Smooth muscle cell (in vitro differentiated cells): ENCODE measurements at regions not wholly inside any gene's neighbourhood (a gene's known extent, or its start where the extent isn't known, plus 50 kb on each side); places are given as distances from the start of the nearest gene placed in this dataset.

Source experiments
- DNase-seq: peaks from one replicate; lab custom pipeline; 2025; ENCODE audit not compliant: unreplicated experiment; lab: John Stamatoyannopoulos, UW
- H2AFZ ChIP-seq: fragments of 200-600 bp; sonication (generic); 2 replicates; pipeline ENCODE4 v1.6.0; 2016; ENCODE audit warnings: antibody characterized with exemption, low read depth, mild to moderate bottlenecking
- H3F3A ChIP-seq: fragments of 200-600 bp; sonication (generic); 2 replicates; pipeline ENCODE4 v1.6.0; 2017; ENCODE audit warnings: antibody characterized with exemption, low read depth
- H3K27ac ChIP-seq: fragments of 200-600 bp; sonication (generic); 2 replicates; pipeline ENCODE4 v1.5.1; 2016; ENCODE audit warnings: low read depth, mild to moderate bottlenecking
- H3K27me3 ChIP-seq: fragments of 200-600 bp; sonication (generic); 2 replicates; pipeline ENCODE4 v1.6.1; 2016; ENCODE audit warnings: low read depth, mild to moderate bottlenecking
- H3K36me3 ChIP-seq: fragments of 200-600 bp; sonication (generic); 2 replicates; pipeline ENCODE4 v1.5.1; 2016; ENCODE audit warnings: low read depth
- H3K4me1 ChIP-seq: fragments of 200-600 bp; sonication (generic); 2 replicates; pipeline ENCODE4 v1.5.1; 2016; ENCODE audit warnings: low read depth
- H3K4me2 ChIP-seq: fragments of 200-600 bp; sonication (generic); 2 replicates; pipeline ENCODE4 v1.6.0; 2016; ENCODE audit warnings: mild to moderate bottlenecking
- H3K4me3 ChIP-seq: fragments of 200-600 bp; sonication (generic); 2 replicates; pipeline ENCODE4 v1.5.1; 2016; ENCODE audit warnings: mild to moderate bottlenecking
- H3K79me2 ChIP-seq: fragments of 200-600 bp; sonication (generic); 2 replicates; pipeline ENCODE4 v1.6.0; 2016; ENCODE audit warnings: low read depth, mild to moderate bottlenecking
- H3K9ac ChIP-seq: fragments of 200-600 bp; sonication (generic); 2 replicates; pipeline ENCODE4 v1.6.0; 2016; ENCODE audit warnings: low read depth
- H3K9me3 ChIP-seq: fragments of 200-600 bp; sonication (generic); replicated peaks from 2 replicates; pipeline ENCODE4 v1.5.1; 2016; ENCODE audit warnings: low read depth
- H4K20me1 ChIP-seq: fragments of 200-600 bp; sonication (generic); 2 replicates; pipeline ENCODE4 v1.6.0; 2016; ENCODE audit warnings: low read depth
- WGBS: methylation state at CpG from one replicate; pipeline ENCODE4 v1.1.7; 2016; ENCODE audit warnings: low lambda C conversion rate; 5-methylcytosine and 5-hydroxymethylcytosine counted together
- TF ChIP-seq, protein P1 (sequence below): fragments of 200-600 bp; sonication (generic); IDR thresholded peaks from 2 replicates; pipeline ENCODE4 v1.5.1; 2017; ENCODE audit warnings: borderline replicate concordance, mild to moderate bottlenecking, antibody characterized with exemption; ENCODE audit not compliant: insufficient read depth, poor library complexity, severe bottlenecking

DNA sequence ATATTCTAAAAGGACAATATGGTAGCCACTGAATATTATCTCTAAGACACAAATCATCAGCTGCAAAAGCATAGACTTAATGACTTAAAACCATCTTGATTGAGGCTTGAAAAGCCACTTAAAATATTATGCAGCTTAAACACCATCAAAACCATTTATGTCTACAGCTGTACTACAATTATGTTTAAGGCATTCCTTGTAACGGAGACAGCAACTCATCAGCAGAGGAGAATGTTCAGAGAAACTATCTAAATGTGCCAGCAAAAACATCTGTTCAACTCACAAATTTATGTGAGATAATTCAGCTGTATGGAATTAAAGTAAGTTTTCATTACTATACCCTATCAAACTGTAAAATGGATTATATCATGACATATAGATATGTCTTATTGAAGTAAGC, 147.9 kb upstream of the CTSO start:
- Histone ChIP-seq H2AFZ (peak overlapping the region; percentile 59), H3K27ac (peak overlapping the region; percentile 22), H3K4me2 (peak overlapping the region; percentile 15), H4K20me1 (no peaks in the 10 kb centered on the region), H3K79me2 (no peaks in the 10 kb centered on the region), H3K36me3 (no peaks in the 10 kb centered on the region), H3K27me3 (no peaks in the 10 kb centered on the region), H3K9ac (no peak overlapping the region), H3K9me3 (no peaks in the 10 kb centered on the region), H3F3A (no peaks in the 10 kb centered on the region), H3K4me1 (no peaks in the 10 kb centered on the region), H3K4me3 (no peak overlapping the region)
- 42% methylated on average over 1 of the region's 1 CpG for WGBS
- no peak for DNase-seq
- TF ChIP-seq, protein P1, sequence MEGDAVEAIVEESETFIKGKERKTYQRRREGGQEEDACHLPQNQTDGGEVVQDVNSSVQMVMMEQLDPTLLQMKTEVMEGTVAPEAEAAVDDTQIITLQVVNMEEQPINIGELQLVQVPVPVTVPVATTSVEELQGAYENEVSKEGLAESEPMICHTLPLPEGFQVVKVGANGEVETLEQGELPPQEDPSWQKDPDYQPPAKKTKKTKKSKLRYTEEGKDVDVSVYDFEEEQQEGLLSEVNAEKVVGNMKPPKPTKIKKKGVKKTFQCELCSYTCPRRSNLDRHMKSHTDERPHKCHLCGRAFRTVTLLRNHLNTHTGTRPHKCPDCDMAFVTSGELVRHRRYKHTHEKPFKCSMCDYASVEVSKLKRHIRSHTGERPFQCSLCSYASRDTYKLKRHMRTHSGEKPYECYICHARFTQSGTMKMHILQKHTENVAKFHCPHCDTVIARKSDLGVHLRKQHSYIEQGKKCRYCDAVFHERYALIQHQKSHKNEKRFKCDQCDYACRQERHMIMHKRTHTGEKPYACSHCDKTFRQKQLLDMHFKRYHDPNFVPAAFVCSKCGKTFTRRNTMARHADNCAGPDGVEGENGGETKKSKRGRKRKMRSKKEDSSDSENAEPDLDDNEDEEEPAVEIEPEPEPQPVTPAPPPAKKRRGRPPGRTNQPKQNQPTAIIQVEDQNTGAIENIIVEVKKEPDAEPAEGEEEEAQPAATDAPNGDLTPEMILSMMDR: no peak

DNA sequence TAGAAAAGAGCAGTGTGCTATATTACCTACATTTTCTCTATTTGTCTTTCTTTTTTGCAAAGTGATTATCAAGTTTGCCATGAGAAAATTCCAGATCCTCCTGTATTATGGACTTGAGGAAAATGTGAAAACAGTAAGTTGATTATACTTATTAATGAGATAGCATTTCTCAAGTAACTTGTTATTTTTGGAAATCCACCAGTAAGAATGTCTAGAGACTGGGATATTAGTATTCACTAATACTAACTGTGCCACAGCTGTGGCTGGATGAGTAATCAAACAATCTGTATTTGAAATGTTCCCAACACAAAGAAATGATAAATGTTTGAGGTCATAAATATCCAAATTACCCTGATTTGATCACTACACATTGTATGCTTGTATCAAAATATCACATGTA, 147.0 kb upstream of the CTSO start:
- Histone ChIP-seq H3K4me3 (no peak overlapping the region), H3K4me2 (no peak overlapping the region), H3K27ac (peak overlapping the region; percentile 22), H3F3A (no peaks in the 10 kb centered on the region), H3K9ac (no peak overlapping the region), H3K79me2 (no peaks in the 10 kb centered on the region), H3K9me3 (no peaks in the 10 kb centered on the region), H3K4me1 (no peaks in the 10 kb centered on the region), H3K27me3 (no peaks in the 10 kb centered on the region), H4K20me1 (no peaks in the 10 kb centered on the region), H3K36me3 (no peaks in the 10 kb centered on the region), H2AFZ (no peak overlapping the region)
- TF ChIP-seq, protein P1: no peak
- DNase-seq: no peak

DNA sequence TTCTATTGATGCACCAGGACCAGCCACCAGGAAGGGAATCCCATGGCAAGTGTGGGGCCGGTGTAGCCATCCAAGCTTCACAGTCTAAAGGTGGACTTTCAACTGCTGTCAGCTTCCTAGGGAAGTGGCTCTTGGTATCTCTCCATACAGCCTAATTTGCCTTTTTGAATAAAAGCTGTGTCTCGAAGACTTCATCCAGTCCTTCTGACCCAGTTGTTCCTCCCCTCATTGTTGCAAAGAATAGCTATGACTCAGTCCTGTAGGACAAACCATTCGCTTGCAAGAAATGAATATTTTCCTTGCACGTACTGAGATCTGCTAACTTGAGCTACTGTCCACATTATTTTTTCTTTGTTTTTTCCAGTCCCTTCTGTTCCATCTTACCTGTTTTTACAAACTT, 145.1 kb upstream of the CTSO start:
- Histone ChIP-seq H2AFZ (peak overlapping the region; percentile 29), H3K4me3 (no peak overlapping the region), H3K27me3 (no peaks in the 10 kb centered on the region), H3K27ac (no peak overlapping the region), H3K9ac (no peak overlapping the region), H3K4me2 (no peak overlapping the region), H4K20me1 (no peaks in the 10 kb centered on the region), H3K9me3 (no peaks in the 10 kb centered on the region), H3K36me3 (no peaks in the 10 kb centered on the region), H3K79me2 (no peaks in the 10 kb centered on the region), H3F3A (no peaks in the 10 kb centered on the region), H3K4me1 (no peaks in the 10 kb centered on the region)
- TF ChIP-seq, protein P1: no peak
- 64% methylated on average over 4 of the region's 4 CpGs for WGBS
- DNase-seq: no peak

DNA sequence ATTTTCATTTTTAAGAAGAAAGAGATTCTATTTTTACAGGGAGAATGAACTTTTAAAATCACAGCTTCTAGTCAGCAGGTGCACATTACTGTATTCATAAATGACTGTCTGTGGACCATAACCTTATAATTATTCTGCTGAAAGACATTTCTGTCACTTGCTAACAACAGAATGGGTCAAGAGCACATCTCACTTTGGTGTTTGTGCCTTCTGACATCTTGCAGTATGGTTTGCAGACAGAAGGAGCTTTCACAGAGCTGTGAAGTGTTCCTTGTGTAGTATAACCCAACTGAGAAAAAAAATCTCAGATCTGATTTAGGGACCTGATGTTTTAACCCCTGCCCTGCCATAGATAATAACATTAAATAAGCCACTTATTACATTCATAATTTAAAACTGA, 131.4 kb upstream of the CTSO start:
- Histone ChIP-seq H3K4me3 (no peak overlapping the region), H3F3A (no peaks in the 10 kb centered on the region), H2AFZ (no peak overlapping the region), H3K27ac (no peak overlapping the region), H3K4me2 (no peak overlapping the region), H3K79me2 (no peaks in the 10 kb centered on the region), H3K9ac (no peak overlapping the region), H3K27me3 (no peaks in the 10 kb centered on the region), H4K20me1 (no peaks in the 10 kb centered on the region), H3K4me1 (no peaks in the 10 kb centered on the region), H3K9me3 (no peaks in the 10 kb centered on the region), H3K36me3 (no peaks in the 10 kb centered on the region)
- TF ChIP-seq, protein P1: no peak
- DNase-seq: no peak
